Epidermal melanocyte (primary cell): ENCODE measurements at regions not wholly inside any gene's neighbourhood (a gene's known extent, or its start where the extent isn't known, plus 50 kb on each side); places are given as distances from the start of the nearest gene placed in this dataset.

Experiments
- DNase-seq: peaks from one replicate; pipeline ENCODE4 v3.0.0; 2011; ENCODE audit warnings: low spot score; ENCODE audit not compliant: insufficient read length

- DNase-seq = no peak
Measured at GRCh38 chr12:107277855-107278254, 184.5 kb upstream of the CRY1 start.

GRCh38 chr12:107282628-107283027 is 189.3 kb upstream of the CRY1 start:
- DNase-seq = no peak

GRCh38 chr12:107283652-107284051 is 190.3 kb upstream of the CRY1 start:
- no peak for DNase-seq

DNA sequence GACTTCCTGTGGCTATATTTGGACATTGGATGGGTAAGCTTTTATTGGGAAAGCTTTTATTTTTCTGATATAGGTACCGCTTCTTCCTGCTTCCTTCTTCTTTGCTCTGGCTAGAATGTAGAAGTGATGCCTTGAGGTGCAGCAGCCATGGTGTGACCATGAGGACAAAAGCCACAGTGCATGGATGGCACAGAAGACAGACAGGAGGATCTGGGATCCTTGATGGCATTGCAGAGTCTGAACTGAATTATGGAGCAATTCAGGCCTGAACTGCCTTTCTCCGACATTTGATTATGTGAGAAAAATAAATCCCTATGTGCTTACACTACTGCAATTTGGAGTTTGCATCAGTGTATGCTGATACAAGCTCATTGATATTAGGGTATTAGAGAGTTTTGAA is 191.3 kb upstream of the CRY1 start:
- no peak for DNase-seq

DNA sequence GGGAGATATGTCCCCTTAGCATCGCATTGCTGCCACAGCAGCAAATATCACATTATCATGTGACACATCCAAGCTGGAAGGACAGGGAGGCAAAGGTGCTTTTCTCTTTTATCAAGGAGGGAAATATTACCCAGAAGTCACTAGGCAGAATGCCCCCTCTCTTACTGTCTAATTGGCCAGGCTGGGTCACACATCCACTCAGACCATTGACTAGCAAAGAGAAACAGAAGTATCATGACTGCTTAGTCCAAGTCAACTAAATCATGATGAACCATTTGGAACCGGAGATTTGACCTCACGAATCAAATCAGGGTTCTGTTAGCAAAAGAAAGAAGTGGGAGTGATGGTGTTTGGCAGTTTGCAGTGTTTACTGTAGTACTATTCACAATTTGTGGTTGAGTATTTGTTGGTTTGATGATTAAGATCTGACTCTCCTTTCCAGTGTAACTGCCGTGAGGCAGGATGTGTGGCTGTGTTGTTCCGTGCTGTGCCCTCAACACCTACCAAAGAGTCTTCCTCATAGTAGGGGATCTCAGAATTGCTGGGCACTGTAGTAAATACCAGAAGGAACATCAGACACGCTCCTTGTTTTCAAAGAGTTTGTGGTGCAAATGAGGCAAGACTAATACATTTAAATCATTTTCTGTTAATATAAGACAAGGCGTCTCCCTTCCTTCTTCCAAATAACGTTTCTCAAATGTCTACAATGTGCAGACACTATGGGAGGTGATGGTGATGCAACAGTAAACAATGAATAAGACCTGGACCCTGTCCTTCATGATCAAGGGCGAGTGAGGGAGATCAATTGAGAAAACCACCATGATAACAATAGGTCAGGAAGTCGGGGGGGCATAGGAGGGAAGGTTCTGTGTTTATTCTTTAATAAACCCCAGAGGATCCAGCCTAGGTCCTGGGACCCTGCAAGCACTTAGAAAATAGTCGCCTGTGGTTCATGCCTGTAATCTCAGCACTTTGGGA is 194.4 kb upstream of the CRY1 start:
- DNase-seq = no peak

DNA sequence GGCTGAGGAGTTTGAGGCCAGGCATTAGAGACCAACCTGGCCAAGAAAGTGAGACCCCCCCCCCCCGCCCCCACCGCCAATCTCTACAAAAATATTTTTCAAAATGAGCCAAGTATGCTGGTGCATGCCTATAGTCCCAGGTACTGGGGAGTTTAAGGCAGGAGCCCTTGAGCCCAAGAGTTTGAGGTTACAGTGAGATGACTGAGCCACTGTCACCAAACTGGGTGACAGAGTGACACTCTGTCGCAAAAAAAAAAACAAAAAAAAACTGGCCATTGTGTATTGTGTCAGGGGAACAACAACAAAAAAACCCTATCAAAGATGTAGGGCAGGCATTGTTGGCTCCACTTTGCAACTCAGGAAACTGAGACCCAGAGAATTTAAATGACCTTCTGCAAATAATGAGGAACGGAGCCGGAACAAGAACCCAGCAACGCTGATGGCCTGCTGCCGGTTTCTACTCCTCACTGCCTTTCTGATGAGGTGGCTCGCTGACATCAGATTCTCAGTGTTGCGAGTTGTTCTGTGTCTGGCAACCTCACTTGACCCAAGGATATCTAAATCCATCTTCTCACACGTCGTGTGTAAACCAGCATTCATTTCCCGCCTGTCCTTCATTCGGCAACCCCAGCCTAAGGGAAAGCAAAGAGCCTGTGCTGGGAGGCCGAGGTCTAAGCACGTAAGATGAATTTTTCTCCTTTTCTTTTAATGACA is 195.2 kb upstream of the CRY1 start:
- DNase-seq = no peak

DNA sequence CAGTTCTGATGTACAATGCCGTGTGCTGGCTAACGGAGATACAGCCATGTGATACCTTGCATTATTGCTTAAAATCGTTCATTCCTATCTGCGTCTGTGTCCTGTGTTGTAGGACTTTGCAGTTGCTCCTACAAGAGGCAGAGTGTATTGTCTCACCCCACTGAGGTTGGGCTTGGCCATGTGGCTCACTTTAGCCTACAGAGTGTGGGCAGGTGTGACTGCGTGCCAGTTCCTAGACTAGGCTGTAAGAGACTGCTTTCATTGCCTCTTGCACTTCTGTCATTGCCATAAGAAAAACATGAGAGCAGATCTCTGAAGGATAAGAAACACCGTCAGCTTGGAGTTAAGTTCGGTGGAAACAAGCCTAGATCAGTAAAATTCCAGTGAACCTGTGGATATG is 197.7 kb upstream of the CRY1 start:
- no peak for DNase-seq

GRCh38 chr12:107296681-107297089 is 203.3 kb upstream of the CRY1 start:
- no peak for DNase-seq

DNA sequence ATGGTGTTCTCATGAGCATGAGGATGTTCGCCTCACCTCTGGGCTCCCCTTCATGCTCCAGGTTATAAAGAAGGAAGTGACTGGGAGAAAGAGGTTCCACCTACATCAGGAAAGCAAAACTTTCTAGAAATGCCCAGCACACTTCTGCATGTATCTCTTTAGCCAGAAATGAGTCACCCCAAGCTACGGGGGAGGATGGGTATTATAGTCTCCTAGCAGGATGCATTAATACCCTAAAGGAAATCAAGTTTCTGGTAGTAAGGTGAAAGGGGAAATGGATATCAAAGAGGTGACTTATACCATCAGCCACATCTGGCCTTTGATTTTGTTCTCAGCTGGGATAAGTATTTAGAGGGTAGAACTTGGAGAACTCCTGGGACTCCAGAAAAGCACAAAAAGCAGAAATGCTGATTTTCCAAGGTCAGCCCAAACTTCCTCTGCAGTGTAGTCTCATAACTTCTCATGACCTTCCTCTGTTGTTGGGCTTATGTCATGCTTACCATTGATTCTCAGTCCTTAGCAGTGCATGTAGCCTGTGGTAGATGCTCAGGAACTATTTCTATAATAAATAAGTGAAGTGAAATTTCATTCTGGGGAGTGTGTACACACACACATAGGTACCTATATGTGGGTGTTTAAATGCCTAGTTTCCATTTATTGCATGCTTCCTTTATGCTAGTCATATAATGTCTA is 209.4 kb upstream of the CRY1 start:
- DNase-seq = no peak

- no peak for DNase-seq
Measured at GRCh38 chr12:107304588-107305532, 211.5 kb upstream of the CRY1 start.

DNA sequence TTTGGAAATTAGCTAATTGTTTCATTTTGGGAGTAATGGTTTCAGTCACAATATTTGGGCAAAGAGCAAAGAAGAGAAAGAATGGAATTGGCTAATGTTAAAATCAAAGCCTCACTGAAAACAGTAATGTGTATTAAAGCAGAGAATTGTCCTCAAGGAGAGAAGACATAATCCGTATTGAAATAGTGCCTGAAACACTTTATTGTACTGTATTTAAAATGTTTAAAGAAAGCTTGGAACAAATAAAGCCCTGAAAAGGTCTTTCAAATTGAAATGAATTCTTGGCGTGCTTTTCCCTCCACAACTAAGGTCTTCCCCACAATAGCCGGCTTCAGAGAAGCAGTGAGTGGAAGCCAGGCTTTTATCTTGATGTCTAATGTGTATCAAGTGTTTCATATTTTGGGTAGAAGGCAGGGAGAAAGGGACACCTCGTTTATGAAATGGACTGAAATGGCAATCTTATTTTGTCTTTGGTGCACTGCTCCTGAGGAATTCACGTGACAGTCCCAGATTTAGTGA is 212.9 kb upstream of the CRY1 start:
- no peak for DNase-seq

DNA sequence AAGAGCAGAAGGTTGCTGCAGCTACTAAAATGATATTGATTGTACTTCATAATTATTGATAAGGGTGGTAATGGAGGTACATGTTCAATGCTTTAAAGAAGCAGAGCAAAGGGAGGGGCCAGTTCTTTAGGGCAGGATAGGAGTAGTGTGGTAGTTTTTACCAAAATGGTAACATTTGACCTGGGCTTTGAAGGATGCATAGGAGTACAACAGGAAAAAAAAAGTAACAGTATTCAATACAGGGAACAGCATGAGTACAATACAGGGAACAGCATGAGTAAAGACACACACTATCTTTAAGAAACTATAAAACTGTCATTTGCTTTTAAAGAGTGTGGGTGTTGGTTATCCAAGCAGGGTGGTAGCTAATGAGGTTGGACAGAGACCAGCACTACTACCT is 215.0 kb upstream of the CRY1 start:
- DNase-seq = no peak

DNA sequence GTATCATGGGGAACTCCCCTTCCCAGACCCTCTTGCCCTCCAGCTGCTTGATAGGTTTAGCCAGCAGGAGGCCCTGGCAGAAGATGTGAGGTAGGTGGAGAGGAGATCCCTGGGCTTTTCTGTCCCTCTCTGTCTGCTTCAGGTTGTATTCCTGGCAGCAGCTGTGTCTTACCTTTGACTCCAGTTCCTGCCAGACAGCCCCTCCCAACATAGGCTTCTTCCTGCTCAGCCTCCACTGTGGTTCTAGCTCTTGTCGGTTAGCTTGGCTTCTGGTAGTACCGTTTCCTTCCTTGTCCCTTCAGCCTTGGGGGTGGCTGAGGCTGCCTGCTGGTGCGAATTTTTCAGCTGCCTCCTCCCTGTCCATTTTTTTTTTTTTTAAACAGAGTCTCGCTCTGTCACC is 215.7 kb upstream of the CRY1 start:
- no peak for DNase-seq

DNA sequence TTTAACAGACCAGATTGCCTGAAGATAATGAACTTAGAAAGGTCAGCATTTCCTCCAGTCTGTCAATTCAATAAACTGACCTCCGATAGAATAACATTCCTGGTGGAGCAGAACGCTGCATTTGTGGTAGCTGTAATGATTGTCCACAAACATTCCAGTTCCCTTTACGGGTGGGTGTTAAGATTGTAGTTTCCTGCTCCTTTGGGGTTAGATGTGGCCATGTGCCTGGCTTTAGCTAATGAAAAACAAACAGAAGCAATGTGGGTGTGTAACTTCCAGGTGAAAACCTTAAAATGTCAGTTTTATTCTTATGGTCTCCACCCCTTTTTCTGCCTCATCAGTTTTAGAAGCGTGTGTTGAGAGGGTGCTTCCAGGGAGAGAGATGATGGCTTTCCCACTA is 217.3 kb upstream of the CRY1 start:
- no peak for DNase-seq

- no peak for DNase-seq
Measured at GRCh38 chr12:107311682-107312081, 218.3 kb upstream of the CRY1 start.

DNA sequence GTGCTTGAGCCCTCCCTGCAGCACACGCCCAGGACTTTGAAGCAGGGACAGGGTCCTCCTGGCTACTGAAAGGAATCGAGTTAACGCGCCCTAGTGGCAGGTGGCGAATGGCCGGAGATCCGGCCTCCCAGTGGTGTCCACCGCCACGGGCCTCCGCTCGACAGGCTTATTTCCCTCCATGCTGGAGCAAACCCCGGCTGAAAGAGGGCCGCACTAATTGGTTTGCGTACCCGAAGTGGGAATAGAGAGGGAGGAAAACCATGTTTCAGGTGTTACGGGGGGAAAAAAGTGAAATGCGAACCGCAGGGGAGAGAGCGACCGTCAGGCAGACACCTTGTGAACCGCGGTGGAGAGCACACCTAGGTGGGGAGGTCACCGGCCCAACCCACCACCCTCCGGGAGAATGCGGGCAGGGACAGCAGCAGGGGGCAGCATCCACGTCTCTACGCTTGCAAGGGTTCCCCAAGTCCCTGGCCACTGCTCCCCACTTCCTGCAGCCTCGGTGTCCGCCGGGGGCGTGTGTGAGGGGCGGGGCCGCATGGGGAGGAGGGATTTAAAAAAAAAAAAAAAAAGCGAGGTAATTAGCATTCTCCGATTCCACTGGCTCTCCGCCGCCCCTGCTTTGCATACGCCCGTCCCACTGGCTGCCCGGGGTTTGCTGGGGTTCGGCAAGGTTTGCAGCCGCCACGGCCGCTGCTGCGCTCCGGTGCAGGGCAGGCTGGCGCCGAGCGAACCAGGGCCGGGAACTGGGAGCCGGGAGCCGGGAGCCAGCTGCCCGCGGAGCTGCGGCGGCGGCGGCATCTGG is 224.6 kb upstream of the CRY1 start:
- no peak for DNase-seq

- no peak for DNase-seq
Measured at GRCh38 chr12:107318556-107318805, 225.1 kb upstream of the CRY1 start.

- no peak for DNase-seq
Measured at GRCh38 chr12:107318806-107319532, 225.6 kb upstream of the CRY1 start.

- DNase-seq = no peak
Measured at GRCh38 chr12:107319533-107320032, 226.2 kb upstream of the CRY1 start.
